ENCODE measurements at regions not wholly inside any gene's neighbourhood (a gene's known extent, or its start where the extent isn't known, plus 50 kb on each side); places are given as distances from the start of the nearest gene placed in this dataset.

DNA sequence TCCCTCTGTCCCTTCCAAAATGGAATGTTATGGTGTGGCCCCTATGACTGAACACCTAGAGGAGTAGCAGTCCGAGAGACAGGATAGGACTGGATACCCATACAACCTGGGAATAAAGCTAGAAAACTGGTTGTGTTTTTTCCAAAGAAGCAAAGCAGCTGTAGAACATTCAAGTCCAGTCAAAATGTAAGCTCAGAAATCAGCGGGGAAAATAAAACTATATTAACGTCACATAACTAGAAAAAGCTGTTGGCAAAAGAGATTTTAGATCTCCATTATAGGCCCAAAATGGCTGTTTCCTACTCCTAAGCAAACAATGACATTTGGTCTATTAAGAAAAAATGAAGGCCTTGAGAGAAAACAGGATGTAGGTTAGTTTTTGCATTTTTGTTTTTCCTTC is 177.7 kb downstream of the PTN start:
- TF ChIP-seq, protein P1, sequence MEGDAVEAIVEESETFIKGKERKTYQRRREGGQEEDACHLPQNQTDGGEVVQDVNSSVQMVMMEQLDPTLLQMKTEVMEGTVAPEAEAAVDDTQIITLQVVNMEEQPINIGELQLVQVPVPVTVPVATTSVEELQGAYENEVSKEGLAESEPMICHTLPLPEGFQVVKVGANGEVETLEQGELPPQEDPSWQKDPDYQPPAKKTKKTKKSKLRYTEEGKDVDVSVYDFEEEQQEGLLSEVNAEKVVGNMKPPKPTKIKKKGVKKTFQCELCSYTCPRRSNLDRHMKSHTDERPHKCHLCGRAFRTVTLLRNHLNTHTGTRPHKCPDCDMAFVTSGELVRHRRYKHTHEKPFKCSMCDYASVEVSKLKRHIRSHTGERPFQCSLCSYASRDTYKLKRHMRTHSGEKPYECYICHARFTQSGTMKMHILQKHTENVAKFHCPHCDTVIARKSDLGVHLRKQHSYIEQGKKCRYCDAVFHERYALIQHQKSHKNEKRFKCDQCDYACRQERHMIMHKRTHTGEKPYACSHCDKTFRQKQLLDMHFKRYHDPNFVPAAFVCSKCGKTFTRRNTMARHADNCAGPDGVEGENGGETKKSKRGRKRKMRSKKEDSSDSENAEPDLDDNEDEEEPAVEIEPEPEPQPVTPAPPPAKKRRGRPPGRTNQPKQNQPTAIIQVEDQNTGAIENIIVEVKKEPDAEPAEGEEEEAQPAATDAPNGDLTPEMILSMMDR (IDR thresholded peaks at IDR 0.05) = no peak
- TF ChIP-seq POLR2A (IDR thresholded peaks at IDR 0.05) (no peak), POLR2AphosphoS5 (IDR thresholded peaks at IDR 0.05) (no peak)

Data from gastroesophageal sphincter (tissue), 3 donors.